GM20000 (cell line): ENCODE measurements at regions not wholly inside any gene's neighbourhood (a gene's known extent, or its start where the extent isn't known, plus 50 kb on each side); places are given as distances from the start of the nearest gene placed in this dataset.
"Not testable (repeated sequence)": the region's sequence is repeated elsewhere in the genome, so short reads cannot be mapped to it uniquely, and the experiment has no call there.

Source experiments
- DNase-seq: peaks from one replicate; pipeline ENCODE4 v3.0.0; 2012; ENCODE audit warnings: low spot score
- TF ChIP-seq, protein P1 (sequence below): IDR thresholded peaks from 2 replicates; pipeline ENCODE4 v1.5.1; 2012; ENCODE audit warnings: mild to moderate bottlenecking, control low read depth; ENCODE audit errors: extremely low read depth, missing control alignments

DNA sequence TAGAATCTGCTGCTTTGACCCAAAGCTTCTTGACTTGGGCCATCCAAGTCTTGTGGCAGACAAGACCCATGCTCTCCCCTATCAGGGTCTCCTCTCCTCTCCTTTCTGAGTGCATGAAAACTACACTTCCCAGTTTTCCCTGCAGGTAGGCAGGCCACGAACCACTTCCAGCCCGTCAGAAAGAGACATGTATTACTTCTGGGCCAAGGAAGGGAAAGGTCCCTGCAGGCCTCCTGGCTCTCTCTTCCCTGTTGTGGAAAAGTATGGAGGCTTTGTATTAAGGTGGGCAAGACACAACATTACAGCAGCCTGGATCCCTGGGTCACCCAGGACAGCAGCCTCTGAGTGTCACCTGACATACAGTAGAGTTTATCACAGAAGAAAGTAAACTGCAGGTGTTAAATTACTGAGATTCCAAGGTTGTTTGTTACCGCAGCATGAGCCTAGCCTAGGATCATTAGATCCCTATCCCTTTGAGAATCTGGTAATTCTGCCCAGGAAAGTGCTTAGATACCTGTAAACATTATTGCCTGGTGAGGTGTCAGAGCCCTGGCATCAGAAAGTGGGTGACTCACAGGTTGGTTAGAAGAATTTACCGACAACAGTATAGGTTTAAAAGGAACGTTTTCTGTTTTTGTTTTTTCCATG is 717.3 kb downstream of the MATN1 start:
- TF ChIP-seq, protein P1, sequence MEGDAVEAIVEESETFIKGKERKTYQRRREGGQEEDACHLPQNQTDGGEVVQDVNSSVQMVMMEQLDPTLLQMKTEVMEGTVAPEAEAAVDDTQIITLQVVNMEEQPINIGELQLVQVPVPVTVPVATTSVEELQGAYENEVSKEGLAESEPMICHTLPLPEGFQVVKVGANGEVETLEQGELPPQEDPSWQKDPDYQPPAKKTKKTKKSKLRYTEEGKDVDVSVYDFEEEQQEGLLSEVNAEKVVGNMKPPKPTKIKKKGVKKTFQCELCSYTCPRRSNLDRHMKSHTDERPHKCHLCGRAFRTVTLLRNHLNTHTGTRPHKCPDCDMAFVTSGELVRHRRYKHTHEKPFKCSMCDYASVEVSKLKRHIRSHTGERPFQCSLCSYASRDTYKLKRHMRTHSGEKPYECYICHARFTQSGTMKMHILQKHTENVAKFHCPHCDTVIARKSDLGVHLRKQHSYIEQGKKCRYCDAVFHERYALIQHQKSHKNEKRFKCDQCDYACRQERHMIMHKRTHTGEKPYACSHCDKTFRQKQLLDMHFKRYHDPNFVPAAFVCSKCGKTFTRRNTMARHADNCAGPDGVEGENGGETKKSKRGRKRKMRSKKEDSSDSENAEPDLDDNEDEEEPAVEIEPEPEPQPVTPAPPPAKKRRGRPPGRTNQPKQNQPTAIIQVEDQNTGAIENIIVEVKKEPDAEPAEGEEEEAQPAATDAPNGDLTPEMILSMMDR: no peak
- DNase-seq: no peak

DNA sequence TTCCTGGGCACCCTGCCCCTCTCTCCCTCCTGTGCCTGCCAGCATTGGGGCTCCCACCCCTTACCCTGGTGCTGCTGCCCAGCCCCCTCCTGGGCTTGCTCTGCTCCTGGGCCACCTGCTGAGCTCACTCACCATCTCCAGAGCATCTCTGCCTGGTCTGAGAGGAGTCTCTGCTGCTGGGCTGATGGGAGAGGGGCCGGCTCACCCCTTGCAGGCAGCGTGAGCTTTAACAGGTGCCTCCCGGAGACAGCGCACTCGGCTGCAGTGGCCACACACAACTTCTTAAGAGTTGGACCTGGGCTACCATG is 721.7 kb downstream of the MATN1 start:
- TF ChIP-seq, protein P1: no peak
- DNase-seq: no peak

DNA sequence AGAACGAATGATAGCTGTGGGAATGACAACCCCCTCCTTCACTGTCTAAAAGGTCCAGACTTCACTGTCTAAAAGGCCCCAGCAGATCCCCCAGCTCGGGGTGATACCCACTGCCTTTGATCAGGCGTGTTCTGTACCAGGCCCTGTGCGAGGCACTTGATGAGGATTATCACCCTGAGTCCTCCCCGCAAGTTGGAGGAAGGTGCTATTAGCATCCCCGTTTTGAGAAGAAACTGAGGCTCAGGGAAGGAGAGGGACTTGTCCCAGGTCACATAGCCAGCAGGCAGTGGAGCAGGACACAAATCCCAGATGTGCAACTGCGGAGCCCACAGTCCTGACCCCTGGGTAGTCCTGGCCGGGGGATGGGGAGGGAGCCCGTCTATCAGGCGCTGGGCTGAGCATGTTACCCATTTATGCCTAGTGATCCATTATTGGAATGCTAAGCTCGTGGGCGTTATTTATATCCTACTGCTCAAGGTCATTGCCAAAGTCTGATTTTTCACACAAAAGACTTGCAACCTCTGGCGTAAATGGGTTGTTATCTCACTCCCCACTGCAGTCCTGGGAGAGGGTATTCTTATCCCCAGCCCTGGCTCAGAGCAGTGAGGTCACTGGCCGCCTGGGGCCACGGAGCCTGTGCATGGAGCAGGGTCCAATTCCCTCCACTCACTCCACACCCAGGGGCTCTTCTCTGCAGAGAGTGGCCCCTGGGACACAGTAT is 722.2 kb downstream of the MATN1 start:
- TF ChIP-seq, protein P1: no peak

DNA sequence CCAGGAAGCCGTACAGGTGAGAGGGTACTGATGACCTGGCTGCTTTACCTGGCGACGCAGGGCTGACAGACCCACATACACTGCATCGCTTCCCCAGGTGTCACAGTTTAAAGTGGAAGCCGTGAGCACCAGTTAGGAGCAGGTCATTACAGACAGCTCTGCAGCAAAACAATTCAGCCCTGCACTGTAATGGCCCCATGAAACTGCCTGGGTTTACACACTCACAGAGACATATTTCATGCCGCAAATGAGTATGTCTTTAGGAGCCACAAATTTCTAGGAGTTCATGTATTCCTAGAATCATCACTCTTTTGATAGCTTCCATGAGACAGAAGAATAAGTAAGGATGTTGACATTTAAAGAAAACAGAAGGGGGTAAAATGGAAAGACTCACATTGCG is 723.1 kb downstream of the MATN1 start:
- TF ChIP-seq, protein P1: no peak
- DNase-seq: no peak

More for the DNA sequence above, 722.2 kb downstream of the MATN1 start:
- no peak for DNase-seq

DNA sequence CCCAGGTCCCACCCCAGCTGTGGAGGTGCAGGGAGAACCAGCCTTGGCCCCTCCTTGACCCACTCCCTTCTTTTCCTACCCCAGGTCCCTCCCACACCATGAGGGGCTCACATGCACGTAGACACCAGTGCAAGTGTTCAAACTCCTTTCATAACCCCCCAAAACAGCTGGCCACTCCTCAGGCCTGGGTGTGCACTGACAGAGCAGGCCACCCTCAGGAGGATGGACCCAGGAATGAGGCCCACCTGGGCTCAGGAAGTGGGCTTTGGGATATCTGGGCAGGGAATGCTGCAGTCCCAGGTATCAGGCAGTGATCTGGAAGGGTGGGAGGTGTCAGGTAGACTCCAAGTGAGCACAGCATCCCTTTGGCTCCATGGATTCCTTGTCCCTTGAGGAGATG is 723.8 kb downstream of the MATN1 start:
- no peak for DNase-seq
- TF ChIP-seq, protein P1: no peak

DNA sequence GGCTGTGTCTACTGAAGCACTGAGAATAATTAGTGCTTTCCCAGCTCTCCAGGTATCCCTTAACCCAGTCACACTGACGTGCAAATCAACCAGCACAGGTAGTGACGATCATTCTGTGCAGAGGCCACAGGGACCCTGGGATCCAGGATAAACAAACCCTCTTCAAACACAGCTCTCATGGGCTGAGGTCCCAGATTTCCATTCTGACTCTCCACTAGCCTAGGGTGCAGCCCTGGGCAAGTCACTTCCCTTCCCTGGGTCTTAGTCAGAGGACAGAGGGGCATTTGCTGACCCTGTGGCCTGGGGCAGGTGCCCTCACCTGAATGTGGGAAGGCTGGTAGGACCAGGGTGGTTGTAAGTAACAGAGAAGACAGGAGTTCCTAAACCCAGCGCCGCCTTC is 724.7 kb downstream of the MATN1 start:
- no peak for DNase-seq
- TF ChIP-seq, protein P1: no peak

DNA sequence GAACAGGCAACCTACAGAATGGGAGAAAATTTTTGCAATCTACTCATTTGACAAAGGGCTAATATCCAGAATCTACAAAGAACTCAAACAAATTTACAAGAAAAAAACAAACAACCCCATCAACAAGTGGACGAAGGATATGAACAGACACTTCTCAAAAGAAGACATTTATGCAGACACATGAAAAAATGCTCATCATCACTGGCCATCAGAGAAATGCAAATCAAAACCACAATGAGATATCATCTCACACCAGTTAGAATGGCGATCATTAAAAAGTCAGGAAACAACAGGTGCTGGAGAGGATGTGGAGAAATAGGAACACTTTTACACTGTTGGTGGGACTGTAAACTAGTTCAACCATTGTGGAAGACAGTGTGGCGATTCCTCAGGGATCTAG is 725.6 kb downstream of the MATN1 start:
- DNase-seq: not testable (repeated sequence)

DNA sequence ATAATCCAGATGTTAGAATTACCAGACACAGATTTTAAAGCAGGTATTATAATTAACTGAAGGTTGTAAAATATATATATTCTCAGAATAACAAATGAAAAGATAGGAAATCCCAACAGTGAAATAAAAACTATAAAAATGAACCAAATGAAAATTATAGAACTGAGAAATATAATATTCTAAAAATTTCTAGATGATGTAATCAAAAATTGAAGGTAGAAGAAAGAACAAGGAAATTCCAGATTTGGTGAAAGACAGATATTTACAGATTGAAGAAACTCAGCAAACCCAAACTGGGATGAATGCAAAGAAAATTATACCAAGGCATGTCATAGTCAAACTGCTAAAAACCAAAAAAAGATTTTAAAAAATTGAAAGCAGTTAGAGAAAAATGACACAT is 729.4 kb downstream of the MATN1 start:
- DNase-seq: no peak
- TF ChIP-seq, protein P1: no peak
